ENCODE measurements at regions not wholly inside any gene's neighbourhood (a gene's known extent, or its start where the extent isn't known, plus 50 kb on each side); places are given as distances from the start of the nearest gene placed in this dataset.

- Histone ChIP-seq H3K4me1 (ENCODE audit: insufficient read depth) (no peaks in the 10 kb centered on the region), H3K27me3 (no peaks in the 10 kb centered on the region), H3K9me3 (no peaks in the 10 kb centered on the region), H3K27ac (no peak overlapping the region), H3K4me3 (no peak overlapping the region), H3K36me3 (no peaks in the 10 kb centered on the region)
- TF ChIP-seq EP300 (IDR thresholded peaks at IDR 0.05), result no peak
- TF ChIP-seq CTCF (IDR thresholded peaks at IDR 0.05), result no peak
- TF ChIP-seq POLR2A (IDR thresholded peaks at IDR 0.05), result no peak
- no peak for DNase-seq
- intact Hi-C loops (cut with DNase I), result no loop called here
- WGBS, 3 donors, result 83 to 92% (median 84%) methylated on average over 3 of the region's 3 CpGs
These were observed 1511.0 kb downstream of the FSTL5 start for GRCh38 chr4:160652790-160653189.

- TF ChIP-seq EP300 (IDR thresholded peaks at IDR 0.05) (no peak), POLR2A (IDR thresholded peaks at IDR 0.05) (no peak), CTCF (IDR thresholded peaks at IDR 0.05) (no peak)
- H3K9me3 ChIP-seq, result no peaks in the 10 kb centered on the region
- no peaks in the 10 kb centered on the region for H3K27me3 ChIP-seq
- no peak for DNase-seq
- intact Hi-C loops (cut with DNase I), result no loop called here
- H3K4me1 ChIP-seq (ENCODE audit: insufficient read depth), result no peaks in the 10 kb centered on the region
- WGBS, 3 donors, result 89 to 99% (median 93%) methylated on average over 2 of the region's 2 CpGs
- H3K27ac ChIP-seq, result no peak overlapping the region
- no peaks in the 10 kb centered on the region for H3K36me3 ChIP-seq
- H3K4me3 ChIP-seq, result no peak overlapping the region
These were observed 1488.2 kb downstream of the FSTL5 start for GRCh38 chr4:160675550-160675949.

GRCh38 chr4:160685729-160686128 is 1478.1 kb downstream of the FSTL5 start:
- intact Hi-C loops (cut with DNase I), result no loop called here
- no peak for DNase-seq
- TF ChIP-seq EP300 (IDR thresholded peaks at IDR 0.05), result no peak
- Histone ChIP-seq H3K4me3 (no peak overlapping the region), H3K27me3 (no peaks in the 10 kb centered on the region), H3K9me3 (no peaks in the 10 kb centered on the region), H3K4me1 (ENCODE audit: insufficient read depth) (no peaks in the 10 kb centered on the region), H3K36me3 (no peaks in the 10 kb centered on the region), H3K27ac (no peak overlapping the region)

- no peak overlapping the region for H3K4me3 ChIP-seq
- 72 to 82% (median 73%) methylated on average over 4 of the region's 4 CpGs for WGBS, 3 donors
- no peak overlapping the region for H3K27ac ChIP-seq
- no peaks in the 10 kb centered on the region for H3K9me3 ChIP-seq
- TF ChIP-seq EP300 (IDR thresholded peaks at IDR 0.05), result no peak
- TF ChIP-seq CTCF (IDR thresholded peaks at IDR 0.05), result no peak
- TF ChIP-seq POLR2A (IDR thresholded peaks at IDR 0.05), result no peak
- H3K27me3 ChIP-seq, result no peaks in the 10 kb centered on the region
- H3K36me3 ChIP-seq, result no peaks in the 10 kb centered on the region
- no peaks in the 10 kb centered on the region for H3K4me1 ChIP-seq (ENCODE audit: insufficient read depth)
- intact Hi-C loops (cut with DNase I), result no loop called here
- DNase-seq, result no peak
These were observed 1462.1 kb downstream of the FSTL5 start for GRCh38 chr4:160701671-160702070.

GRCh38 chr4:160709026-160709425 is 1454.8 kb downstream of the FSTL5 start:
- H3K27me3 ChIP-seq, result no peaks in the 10 kb centered on the region
- intact Hi-C loops (cut with DNase I), result no loop called here
- no peaks in the 10 kb centered on the region for H3K36me3 ChIP-seq
- TF ChIP-seq EP300 (IDR thresholded peaks at IDR 0.05), result no peak
- TF ChIP-seq CTCF (IDR thresholded peaks at IDR 0.05), result no peak
- no peak for TF ChIP-seq POLR2A (IDR thresholded peaks at IDR 0.05)
- no peak for DNase-seq
- H3K4me1 ChIP-seq (ENCODE audit: insufficient read depth), result no peaks in the 10 kb centered on the region
- H3K27ac ChIP-seq, result no peak overlapping the region
- H3K9me3 ChIP-seq, result no peaks in the 10 kb centered on the region
- no peak overlapping the region for H3K4me3 ChIP-seq
- 27 to 32% (median 28%) methylated on average over 2 of the region's 2 CpGs for WGBS, 3 donors

Measured in ovary (tissue), 7 donors.